Coronary artery (tissue), 2 donors: ENCODE measurements at regions not wholly inside any gene's neighbourhood (a gene's known extent, or its start where the extent isn't known, plus 50 kb on each side); places are given as distances from the start of the nearest gene placed in this dataset.

ENCODE experiments used
- DNase-seq: peaks from one replicate; pipeline ENCODE4 v3.0.0-alpha.2; 2017; ENCODE audit warnings: low spot score
- H3K27ac ChIP-seq, 2 donors: fragments of 200-600 bp; sonication (generic); one replicate each; pipeline ENCODE4 v1.5.1; 2016 to 2019
- H3K4me3 ChIP-seq: fragments of 200-600 bp; sonication (generic); 2 replicates; pipeline ENCODE4 v1.5.1; 2016; ENCODE audit warnings: mild to moderate bottlenecking, moderate library complexity
- CTCF ChIP-seq: fragments of 200-600 bp; sonication (generic); IDR thresholded peaks from one replicate; pipeline ENCODE4 v1.5.1; 2019; ENCODE audit warnings: antibody characterized with exemption

DNA sequence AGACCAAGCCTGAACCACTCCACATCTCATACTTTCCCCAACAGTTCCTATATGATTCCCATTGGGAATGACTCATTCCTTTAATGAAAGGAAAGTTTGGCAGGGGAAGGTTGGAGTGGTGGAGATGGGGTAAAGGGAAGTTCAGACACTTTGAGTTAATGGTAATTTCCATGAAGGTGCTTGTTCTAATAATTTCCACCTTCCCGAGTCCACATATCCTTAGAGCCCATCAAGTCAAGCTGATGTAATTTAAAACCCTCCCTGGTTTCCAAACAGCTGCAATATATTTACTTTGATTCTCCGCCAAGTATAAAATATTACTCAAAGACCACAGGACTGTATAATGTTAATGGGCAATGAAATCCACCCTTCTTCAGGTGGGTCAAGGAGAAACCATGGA, 95.0 kb upstream of the GALNT15 start:
- no peak for DNase-seq

DNA sequence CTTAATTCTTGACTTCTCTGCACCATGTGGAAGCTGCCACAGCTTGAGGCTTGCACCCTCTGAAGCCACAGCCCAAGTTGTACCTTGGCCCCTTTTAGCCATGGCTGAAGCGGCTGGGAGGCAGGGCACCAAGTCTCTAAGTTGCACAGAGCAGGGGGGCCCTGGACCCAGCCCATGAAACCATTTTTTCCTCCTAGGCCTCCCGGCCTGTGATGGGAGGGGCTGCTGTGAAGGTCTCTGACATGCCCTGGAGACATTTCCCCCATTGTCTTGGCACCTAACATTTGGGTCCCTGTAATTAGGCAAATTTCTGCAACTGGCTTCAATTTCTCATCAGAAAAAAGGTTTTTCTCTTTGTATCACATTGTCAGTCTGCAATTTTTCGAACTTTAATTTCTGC, 92.8 kb upstream of the GALNT15 start:
- TF ChIP-seq CTCF, result no peak
- DNase-seq, result no peak
- no peak overlapping the region for H3K4me3 ChIP-seq
- no peak overlapping the region for H3K27ac ChIP-seq

More for the DNA sequence above, 95.0 kb upstream of the GALNT15 start:
- TF ChIP-seq CTCF, result no peak
- H3K4me3 ChIP-seq, result no peak overlapping the region
- no peak overlapping the region for H3K27ac ChIP-seq

- Histone ChIP-seq H3K27ac (no peak overlapping the region), H3K4me3 (no peak overlapping the region)
- no peak for DNase-seq
- TF ChIP-seq CTCF, result no peak
Observed at GRCh38 chr3:16084887-16085286, 89.6 kb upstream of the GALNT15 start.

DNA sequence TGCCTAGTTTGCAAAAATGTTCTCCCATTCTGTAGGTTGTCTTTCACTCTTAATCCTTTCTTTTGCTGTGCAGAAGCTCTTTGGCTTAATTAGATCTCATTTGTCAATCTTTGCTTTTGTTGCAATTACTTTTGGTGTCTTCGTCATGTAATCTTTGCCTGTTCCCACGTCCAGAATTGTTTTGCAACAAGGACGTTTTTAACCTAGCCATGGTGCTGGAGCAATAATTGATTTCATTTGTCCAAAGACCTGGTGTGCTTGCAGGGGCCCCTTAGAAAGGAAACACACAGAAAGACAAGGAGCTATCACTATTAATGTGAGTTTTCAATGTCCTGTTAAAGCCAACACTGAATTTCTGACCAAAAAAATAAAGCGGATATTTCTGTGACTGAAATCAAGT, 89.1 kb upstream of the GALNT15 start:
- no peak for TF ChIP-seq CTCF
- Histone ChIP-seq H3K4me3 (no peak overlapping the region), H3K27ac (no peak overlapping the region)
- no peak for DNase-seq

- Histone ChIP-seq H3K27ac (peak overlapping the region in 1 of 2 donors; percentile 7), H3K4me3 (no peak overlapping the region)
- TF ChIP-seq CTCF, result no peak
- no peak for DNase-seq
Observed at GRCh38 chr3:16085884-16086608, 88.4 kb upstream of the GALNT15 start.

GRCh38 chr3:16086690-16087089, 87.8 kb upstream of the GALNT15 start:
- Histone ChIP-seq H3K4me3 (no peak overlapping the region), H3K27ac (peak overlapping the region in 1 of 2 donors; percentile 7)
- TF ChIP-seq CTCF, result no peak
- no peak for DNase-seq

- Histone ChIP-seq H3K4me3 (no peak overlapping the region), H3K27ac (no peak overlapping the region)
- DNase-seq, result no peak
- TF ChIP-seq CTCF, result no peak
Observed at GRCh38 chr3:16088496-16088895, 86.0 kb upstream of the GALNT15 start.
